ENCODE measurements at regions not wholly inside any gene's neighbourhood (a gene's known extent, or its start where the extent isn't known, plus 50 kb on each side); places are given as distances from the start of the nearest gene placed in this dataset.

DNA sequence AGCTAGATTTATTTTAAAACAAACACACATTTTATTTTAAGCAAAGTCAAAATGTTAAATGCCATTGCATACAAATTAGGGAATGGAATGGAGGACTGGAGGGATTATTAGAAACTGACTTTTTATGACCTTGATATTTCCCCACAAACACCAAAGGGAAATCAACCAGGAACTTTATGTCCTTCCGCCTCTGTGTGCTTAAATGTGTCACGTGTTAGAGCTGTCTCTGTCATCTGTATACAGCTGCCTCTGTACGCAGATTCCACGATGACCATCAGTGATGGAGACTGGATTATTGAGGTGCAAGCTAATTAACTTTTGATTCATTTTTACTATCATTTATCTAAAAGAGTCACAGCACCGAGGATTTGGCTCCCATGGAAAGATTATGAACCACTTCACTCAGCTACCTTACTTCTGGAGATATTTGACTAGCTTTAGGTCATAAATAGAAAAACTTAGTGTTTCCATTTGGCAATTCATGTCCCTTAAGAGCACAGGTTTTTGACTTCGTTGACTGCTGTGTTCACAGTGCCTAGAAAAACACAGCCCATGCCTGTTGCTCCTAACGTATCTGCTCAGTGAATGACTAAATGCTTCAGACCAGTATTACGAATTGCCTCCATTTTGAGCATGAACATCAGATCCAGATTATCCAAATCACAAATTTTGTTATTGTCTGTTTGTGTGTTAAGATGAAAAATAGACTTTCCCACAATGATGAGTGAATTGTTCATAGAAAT, 1048.1 kb downstream of the MCTP2 start:
- Histone ChIP-seq H3K4me1 (no peaks in the 10 kb centered on the region), H3K27me3 (no peaks in the 10 kb centered on the region), H3K4me3 (ENCODE audit: low read depth, low read length) (no peak overlapping the region), H3K9me3 (no peaks in the 10 kb centered on the region), H3K36me3 (no peaks in the 10 kb centered on the region)
- TF ChIP-seq, protein P1, sequence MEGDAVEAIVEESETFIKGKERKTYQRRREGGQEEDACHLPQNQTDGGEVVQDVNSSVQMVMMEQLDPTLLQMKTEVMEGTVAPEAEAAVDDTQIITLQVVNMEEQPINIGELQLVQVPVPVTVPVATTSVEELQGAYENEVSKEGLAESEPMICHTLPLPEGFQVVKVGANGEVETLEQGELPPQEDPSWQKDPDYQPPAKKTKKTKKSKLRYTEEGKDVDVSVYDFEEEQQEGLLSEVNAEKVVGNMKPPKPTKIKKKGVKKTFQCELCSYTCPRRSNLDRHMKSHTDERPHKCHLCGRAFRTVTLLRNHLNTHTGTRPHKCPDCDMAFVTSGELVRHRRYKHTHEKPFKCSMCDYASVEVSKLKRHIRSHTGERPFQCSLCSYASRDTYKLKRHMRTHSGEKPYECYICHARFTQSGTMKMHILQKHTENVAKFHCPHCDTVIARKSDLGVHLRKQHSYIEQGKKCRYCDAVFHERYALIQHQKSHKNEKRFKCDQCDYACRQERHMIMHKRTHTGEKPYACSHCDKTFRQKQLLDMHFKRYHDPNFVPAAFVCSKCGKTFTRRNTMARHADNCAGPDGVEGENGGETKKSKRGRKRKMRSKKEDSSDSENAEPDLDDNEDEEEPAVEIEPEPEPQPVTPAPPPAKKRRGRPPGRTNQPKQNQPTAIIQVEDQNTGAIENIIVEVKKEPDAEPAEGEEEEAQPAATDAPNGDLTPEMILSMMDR (IDR thresholded peaks at IDR 0.05; ENCODE audit: low read depth, low read length): no peak
- no peak for DNase-seq

DNA sequence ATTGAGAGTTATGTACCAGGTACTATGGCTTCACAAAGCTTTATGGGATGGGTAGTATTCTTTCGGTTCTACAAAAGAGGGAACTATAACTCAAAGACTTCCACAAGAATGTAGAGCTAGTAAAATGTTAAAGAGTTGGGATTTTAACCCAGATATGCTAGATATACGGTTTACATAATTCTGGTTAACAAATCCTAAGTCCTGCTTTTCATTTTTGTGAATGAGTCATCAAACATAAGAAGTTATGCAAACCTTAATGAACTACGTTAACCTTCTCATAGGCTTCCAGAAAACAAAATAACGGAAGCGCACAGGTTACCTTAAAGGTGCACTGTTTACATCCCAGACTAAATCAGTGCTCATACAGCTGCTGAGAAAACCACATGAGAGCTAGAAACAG, 1049.3 kb downstream of the MCTP2 start:
- Histone ChIP-seq H3K27me3 (no peaks in the 10 kb centered on the region), H3K36me3 (no peaks in the 10 kb centered on the region), H3K9me3 (no peaks in the 10 kb centered on the region), H3K4me1 (no peaks in the 10 kb centered on the region), H3K4me3 (ENCODE audit: low read depth, low read length) (no peak overlapping the region)
- TF ChIP-seq, protein P1 (IDR thresholded peaks at IDR 0.05; ENCODE audit: low read depth, low read length): no peak
- DNase-seq: no peak

DNA sequence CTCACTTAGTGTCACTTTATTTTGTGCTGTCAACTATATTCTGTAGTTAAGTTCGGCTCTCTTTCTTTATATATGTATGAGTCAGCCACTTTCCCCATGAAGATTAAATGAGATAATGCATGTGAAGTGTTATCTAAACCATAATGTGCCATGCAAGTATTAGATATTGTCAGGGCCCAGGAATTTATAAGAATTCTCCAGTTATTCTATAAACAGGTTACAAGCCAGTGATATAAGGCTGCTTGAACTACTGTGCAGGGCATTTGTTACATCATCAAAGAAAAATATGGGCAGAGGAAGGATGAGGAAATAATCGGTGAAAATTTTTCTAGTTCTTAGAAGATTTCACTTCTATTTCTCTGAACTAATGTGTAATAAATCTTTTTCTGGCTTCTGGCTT, 1049.0 kb upstream of the NR2F2 start:
- Histone ChIP-seq H3K4me3 (ENCODE audit: low read depth, low read length) (no peak overlapping the region), H3K9me3 (no peaks in the 10 kb centered on the region), H3K4me1 (no peaks in the 10 kb centered on the region), H3K36me3 (no peaks in the 10 kb centered on the region), H3K27me3 (no peaks in the 10 kb centered on the region)
- TF ChIP-seq, protein P1 (IDR thresholded peaks at IDR 0.05; ENCODE audit: low read depth, low read length): no peak
- DNase-seq: no peak

DNA sequence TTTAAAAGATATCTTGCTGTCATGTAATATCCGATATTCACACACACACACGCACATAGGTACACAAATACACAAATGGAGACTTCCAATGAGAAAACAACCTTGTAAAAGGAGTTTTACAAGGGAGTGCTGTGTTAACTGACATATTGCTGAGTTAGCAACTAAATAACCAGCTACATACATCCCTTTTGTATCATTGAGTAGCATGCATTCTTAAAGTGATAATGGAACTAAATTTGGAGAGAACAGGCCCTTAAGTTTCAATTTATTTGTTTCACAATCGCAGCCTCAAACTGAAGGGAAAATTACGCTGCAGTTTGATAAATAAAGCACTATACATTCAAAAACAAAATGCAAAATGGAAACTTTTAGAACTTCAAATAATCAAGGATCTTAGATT, 1046.0 kb upstream of the NR2F2 start:
- no peaks in the 10 kb centered on the region for H3K9me3 ChIP-seq
- no peak overlapping the region for H3K4me3 ChIP-seq (ENCODE audit: low read depth, low read length)
- no peaks in the 10 kb centered on the region for H3K4me1 ChIP-seq
- TF ChIP-seq, protein P1 (IDR thresholded peaks at IDR 0.05; ENCODE audit: low read depth, low read length): no peak
- no peak for DNase-seq
- no peaks in the 10 kb centered on the region for H3K27me3 ChIP-seq
- no peaks in the 10 kb centered on the region for H3K36me3 ChIP-seq

DNA sequence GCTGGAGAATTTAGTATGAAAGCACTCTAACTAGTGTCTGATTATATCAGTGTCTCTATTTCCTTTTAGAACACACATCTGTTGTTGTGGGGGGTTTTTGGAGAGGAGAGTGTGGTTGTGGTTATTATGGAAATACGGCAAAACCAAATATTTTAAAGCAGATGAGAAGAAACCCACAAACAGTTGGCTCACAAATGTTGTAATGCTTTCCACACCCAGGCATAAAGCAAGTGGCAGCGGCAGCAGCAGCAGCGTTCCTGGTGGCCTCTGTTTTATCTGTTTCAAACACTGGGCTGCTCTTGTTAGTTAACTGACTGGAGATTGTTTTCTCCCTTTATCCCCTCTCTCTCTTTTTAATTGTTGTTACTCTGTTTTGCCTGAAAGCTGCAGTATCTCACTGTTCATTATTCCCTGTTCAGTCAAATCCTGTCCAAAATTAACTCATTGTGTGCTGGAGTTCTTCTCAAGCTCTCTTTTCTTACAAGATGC, 1045.5 kb upstream of the NR2F2 start:
- TF ChIP-seq, protein P1 (IDR thresholded peaks at IDR 0.05; ENCODE audit: low read depth, low read length): no peak
- no peak overlapping the region for H3K4me3 ChIP-seq (ENCODE audit: low read depth, low read length)
- no peaks in the 10 kb centered on the region for H3K9me3 ChIP-seq
- no peaks in the 10 kb centered on the region for H3K4me1 ChIP-seq
- H3K36me3 ChIP-seq: no peaks in the 10 kb centered on the region
- no peak for DNase-seq
- no peaks in the 10 kb centered on the region for H3K27me3 ChIP-seq

DNA sequence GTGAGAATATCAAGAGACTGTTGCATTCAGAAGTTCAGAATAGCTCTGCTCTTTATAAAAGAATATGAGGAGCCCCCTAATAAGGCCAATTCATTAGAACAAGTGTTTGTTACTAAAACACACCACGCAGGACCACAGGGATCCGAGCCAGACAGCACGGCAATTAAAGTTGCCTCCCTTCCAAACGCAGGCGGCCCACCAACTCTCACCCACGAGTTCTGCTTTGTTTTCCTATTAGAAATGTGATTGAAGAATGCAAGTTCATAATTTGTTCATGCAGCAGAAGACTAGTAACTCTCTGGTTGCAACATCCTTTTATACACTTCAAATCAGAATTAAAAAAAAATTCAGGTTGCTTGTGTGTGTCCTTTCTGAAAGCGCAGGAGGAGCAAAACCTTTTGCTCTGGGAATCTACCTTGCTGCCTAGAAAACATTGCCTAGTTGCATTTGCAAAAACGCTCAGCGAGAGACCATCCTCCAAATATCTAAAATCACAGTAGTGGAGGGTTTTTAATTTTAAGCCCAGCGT, 1044.1 kb upstream of the NR2F2 start:
- Histone ChIP-seq H3K4me3 (ENCODE audit: low read depth, low read length) (no peak overlapping the region), H3K4me1 (no peaks in the 10 kb centered on the region), H3K36me3 (no peaks in the 10 kb centered on the region), H3K27me3 (no peaks in the 10 kb centered on the region), H3K9me3 (no peaks in the 10 kb centered on the region)
- DNase-seq: no peak
- TF ChIP-seq, protein P1 (IDR thresholded peaks at IDR 0.05; ENCODE audit: low read depth, low read length): no peak
